ENCODE measurements at regions not wholly inside any gene's neighbourhood (a gene's known extent, or its start where the extent isn't known, plus 50 kb on each side); places are given as distances from the start of the nearest gene placed in this dataset.

GRCh38 chr3:184654375-184654774, 57.5 kb downstream of the MAGEF1 start:
- TF ChIP-seq POLR2A (IDR thresholded peaks at IDR 0.05) (no peak), CTCF (IDR thresholded peaks at IDR 0.05) (no peak)
- intact Hi-C loops (cut with DNase I; ENCODE audit: low total_unique reads), result no loop called here
- no peak for DNase-seq (ENCODE audit: low spot score in 2 of 2)
- no peak overlapping the region for H3K4me3 ChIP-seq (ENCODE audit: low read depth, poor library complexity, severe bottlenecking)

GRCh38 chr3:184652465-184652864, 59.4 kb downstream of the MAGEF1 start:
- 48 to 72% methylated on average over 6 of the region's 6 CpGs for WGBS, 2 donors
- no peak for DNase-seq (ENCODE audit: low spot score in 2 of 2)
- intact Hi-C loops (cut with DNase I; ENCODE audit: low total_unique reads), result no loop called here
- no peak for TF ChIP-seq CTCF (IDR thresholded peaks at IDR 0.05)
- TF ChIP-seq POLR2A (IDR thresholded peaks at IDR 0.05), result no peak
- H3K4me3 ChIP-seq (ENCODE audit: low read depth, poor library complexity, severe bottlenecking), result no peak overlapping the region

GRCh38 chr3:184651904-184652303, 60.0 kb downstream of the MAGEF1 start:
- intact Hi-C loops (cut with DNase I; ENCODE audit: low total_unique reads), result no loop called here
- no peak overlapping the region for H3K4me3 ChIP-seq (ENCODE audit: low read depth, poor library complexity, severe bottlenecking)
- peak in 1 of 2 donors; percentile 43 for DNase-seq (ENCODE audit: low spot score in 2 of 2)
- WGBS, 2 donors, result 54 to 61% methylated on average over 6 of the region's 6 CpGs
- TF ChIP-seq CTCF (IDR thresholded peaks at IDR 0.05) (no peak), POLR2A (IDR thresholded peaks at IDR 0.05) (no peak)

DNA sequence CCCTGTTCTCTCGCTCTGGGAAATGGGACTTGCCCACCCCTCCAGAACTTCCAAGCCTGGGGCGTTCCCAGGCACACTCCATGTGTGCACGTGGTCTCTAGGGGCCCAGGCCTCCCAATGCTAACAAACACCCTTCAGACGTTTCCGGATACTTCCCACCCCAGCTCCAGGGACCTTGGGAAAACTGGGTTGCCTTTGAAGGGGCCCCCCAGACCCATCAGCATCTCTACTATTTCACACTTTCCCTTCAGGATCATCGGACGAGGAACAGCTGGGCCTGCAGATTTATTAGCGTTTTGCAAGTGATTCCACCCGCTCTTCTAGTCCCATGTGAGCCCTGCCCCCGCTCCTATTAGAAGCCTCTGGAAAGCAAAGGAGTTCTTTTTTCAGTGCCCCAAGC, 63.2 kb downstream of the MAGEF1 start:
- no peak for DNase-seq (ENCODE audit: low spot score in 2 of 2)
- TF ChIP-seq POLR2A (IDR thresholded peaks at IDR 0.05) (no peak), CTCF (IDR thresholded peaks at IDR 0.05) (no peak)
- no peak overlapping the region for H3K4me3 ChIP-seq (ENCODE audit: low read depth, poor library complexity, severe bottlenecking)
- intact Hi-C loops (cut with DNase I; ENCODE audit: low total_unique reads), result no loop called here
- WGBS, 2 donors, result 72 to 73% methylated on average over 10 of the region's 10 CpGs

DNA sequence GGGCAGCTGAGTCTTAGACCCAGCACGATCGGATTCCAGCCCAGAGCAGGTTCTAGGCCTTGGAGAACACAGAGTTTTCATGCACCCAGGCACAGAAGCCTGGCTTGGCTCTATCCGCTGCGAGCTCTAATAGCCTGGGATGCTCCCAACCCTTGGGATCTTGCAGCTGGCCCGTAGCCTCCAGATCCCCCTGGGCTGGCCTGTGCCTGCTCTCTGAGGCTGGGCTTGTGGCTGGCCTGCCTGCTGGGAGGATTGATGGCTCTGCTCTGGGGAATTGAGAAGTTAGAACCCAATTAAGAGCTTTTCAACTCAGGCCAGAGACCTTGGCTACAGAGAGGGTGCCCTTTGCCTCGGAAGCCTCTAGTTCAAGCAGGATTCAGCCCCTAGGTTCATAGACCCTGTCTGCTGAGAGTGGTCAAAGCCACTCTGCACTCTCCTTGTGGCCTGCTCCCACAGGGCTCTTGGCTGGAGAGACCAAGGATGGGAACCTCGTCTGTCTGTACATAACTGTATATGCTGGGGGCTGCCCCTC, 64.4 kb downstream of the MAGEF1 start:
- no peak for TF ChIP-seq CTCF (IDR thresholded peaks at IDR 0.05)
- TF ChIP-seq POLR2A (IDR thresholded peaks at IDR 0.05), result no peak
- intact Hi-C loops (cut with DNase I; ENCODE audit: low total_unique reads), result no loop called here
- H3K4me3 ChIP-seq (ENCODE audit: low read depth, poor library complexity, severe bottlenecking), result no peak overlapping the region
- no peak for DNase-seq (ENCODE audit: low spot score in 2 of 2)
- 73 to 76% methylated on average over 7 of the region's 7 CpGs for WGBS, 2 donors

GRCh38 chr3:184645336-184645735, 66.5 kb downstream of the MAGEF1 start:
- no peak for TF ChIP-seq CTCF (IDR thresholded peaks at IDR 0.05)
- TF ChIP-seq POLR2A (IDR thresholded peaks at IDR 0.05), result no peak
- DNase-seq (ENCODE audit: low spot score in 2 of 2), result no peak
- no peak overlapping the region for H3K4me3 ChIP-seq (ENCODE audit: low read depth, poor library complexity, severe bottlenecking)
- 49 to 65% methylated on average over 3 of the region's 3 CpGs for WGBS, 2 donors
- intact Hi-C loops (cut with DNase I; ENCODE audit: low total_unique reads), result no loop called here
